ENCODE measurements at regions not wholly inside any gene's neighbourhood (a gene's known extent, or its start where the extent isn't known, plus 50 kb on each side); places are given as distances from the start of the nearest gene placed in this dataset.

GRCh38 chr6:19613678-19614077 lies 223.5 kb upstream of the ID4 start:
- TF ChIP-seq, protein P1, sequence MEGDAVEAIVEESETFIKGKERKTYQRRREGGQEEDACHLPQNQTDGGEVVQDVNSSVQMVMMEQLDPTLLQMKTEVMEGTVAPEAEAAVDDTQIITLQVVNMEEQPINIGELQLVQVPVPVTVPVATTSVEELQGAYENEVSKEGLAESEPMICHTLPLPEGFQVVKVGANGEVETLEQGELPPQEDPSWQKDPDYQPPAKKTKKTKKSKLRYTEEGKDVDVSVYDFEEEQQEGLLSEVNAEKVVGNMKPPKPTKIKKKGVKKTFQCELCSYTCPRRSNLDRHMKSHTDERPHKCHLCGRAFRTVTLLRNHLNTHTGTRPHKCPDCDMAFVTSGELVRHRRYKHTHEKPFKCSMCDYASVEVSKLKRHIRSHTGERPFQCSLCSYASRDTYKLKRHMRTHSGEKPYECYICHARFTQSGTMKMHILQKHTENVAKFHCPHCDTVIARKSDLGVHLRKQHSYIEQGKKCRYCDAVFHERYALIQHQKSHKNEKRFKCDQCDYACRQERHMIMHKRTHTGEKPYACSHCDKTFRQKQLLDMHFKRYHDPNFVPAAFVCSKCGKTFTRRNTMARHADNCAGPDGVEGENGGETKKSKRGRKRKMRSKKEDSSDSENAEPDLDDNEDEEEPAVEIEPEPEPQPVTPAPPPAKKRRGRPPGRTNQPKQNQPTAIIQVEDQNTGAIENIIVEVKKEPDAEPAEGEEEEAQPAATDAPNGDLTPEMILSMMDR (IDR thresholded peaks at IDR 0.05): no peak
- no peak for TF ChIP-seq ZFX (IDR thresholded peaks at IDR 0.05; ENCODE audit: borderline replicate concordance)
